ENCODE measurements at regions not wholly inside any gene's neighbourhood (a gene's known extent, or its start where the extent isn't known, plus 50 kb on each side); places are given as distances from the start of the nearest gene placed in this dataset.
"Not testable (repeated sequence)": the region's sequence is repeated elsewhere in the genome, so short reads cannot be mapped to it uniquely, and the experiment has no call there.

DNA sequence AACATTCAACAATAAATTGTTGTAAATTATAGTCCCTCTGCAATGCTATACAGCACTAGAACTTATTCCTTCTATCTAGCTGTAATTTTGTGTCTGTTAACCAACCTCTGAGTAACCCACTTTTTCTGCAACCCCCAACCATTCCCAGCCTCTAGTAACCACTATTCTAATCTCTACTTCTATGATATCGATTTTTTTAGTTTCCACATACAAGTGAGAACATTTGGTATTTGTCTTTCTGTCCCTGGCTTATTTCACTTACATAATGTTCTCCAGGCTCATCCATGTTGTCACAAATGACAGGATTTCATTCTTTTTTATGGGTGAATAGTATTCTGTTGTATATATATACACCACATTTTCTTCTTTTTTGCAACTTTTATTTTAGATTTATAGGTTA is 147.6 kb downstream of the MAIP1 start:
- no peak for DNase-seq (ENCODE audit: low read depth)

DNA sequence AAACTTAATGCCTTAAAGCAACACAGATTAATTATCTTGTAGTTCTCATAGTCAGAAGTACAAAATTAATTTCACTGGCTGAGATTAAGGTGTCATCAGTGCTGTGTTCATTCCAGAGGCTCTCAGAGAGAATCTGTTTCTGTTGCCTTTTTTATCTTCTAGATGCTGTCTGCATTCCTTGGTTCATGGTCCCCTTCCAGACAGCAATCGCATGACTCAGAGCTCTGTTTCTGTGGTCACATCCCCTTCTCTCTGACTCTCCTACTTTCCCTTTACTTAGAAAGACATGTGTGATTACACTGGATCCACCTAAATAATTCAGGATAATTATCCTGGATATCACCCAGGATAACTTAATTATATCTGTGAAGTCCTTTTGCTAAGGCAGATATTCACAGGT is 148.6 kb downstream of the MAIP1 start:
- peak; percentile 14 for DNase-seq (ENCODE audit: low read depth)

DNA sequence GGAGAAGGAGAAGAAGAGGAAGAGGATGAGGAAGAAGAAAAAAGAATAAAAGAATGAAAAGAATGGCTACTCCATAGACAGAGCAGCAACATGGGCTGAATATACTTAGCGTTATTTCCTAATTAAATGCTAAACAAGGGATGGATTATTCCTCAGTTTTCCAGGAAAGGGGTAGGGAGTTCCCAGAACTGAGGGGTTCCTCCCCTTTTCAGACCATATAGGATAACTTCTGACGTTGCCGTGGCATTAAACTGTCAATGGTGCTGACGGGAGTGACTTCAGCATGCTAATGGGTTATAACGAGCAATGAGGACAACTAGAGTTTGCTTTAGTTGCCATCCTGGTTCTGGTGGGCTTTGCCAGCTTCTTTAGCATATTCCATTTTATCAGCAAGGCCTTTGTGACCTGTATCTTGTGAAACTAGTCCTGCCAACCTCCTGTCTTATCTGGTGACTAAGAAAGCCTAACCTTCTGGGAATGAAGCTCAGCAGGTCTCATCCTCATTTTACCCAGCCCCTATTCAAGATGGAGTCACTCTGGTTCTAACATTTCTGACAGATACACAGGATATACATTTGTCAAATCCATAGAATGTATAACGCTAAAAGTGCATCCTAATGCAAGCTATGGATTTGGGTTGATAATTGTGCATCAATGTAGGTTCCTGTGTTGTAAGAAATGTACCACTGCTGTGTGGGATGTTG is 152.3 kb downstream of the MAIP1 start:
- DNase-seq (ENCODE audit: low read depth), result no peak

DNA sequence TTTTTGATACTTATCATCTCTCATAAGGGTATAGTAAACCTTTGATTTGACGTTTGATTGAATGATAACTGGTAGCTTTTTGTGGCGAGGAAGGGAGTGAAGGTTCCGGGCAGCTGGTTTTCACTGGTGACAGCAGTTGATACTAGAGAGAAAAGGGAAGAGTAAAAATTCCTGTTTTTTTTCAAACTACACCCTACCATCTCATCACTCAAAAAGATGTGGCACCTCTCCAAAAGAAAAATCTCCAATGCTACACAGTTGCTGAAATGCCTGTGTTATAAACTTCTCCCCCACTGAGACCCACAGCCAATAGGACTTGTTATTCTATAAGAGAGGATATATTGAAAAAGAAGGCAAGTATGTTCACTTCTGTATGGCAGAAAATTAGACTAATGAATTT is 154.0 kb downstream of the MAIP1 start:
- DNase-seq (ENCODE audit: low read depth), result no peak

DNA sequence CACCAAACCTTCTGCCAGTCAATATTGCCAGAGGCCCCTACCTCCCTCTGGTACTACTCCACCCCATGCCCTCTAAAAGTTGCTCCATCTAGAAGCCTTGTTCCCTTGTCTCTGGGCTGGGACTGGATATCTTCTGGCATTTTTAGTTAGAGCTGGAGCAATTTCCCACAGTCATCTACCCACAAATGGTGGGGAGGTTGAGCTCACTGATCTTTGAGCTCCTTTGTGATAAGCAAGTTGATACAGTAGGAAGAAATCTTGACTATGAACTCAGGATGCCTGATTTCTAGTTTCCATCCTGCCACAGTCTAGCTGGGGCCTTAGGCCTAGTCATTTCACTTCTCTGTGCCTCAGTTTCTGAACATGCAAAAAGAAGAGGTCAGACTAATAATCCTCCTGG is 155.0 kb downstream of the MAIP1 start:
- DNase-seq (ENCODE audit: low read depth), result no peak

DNA sequence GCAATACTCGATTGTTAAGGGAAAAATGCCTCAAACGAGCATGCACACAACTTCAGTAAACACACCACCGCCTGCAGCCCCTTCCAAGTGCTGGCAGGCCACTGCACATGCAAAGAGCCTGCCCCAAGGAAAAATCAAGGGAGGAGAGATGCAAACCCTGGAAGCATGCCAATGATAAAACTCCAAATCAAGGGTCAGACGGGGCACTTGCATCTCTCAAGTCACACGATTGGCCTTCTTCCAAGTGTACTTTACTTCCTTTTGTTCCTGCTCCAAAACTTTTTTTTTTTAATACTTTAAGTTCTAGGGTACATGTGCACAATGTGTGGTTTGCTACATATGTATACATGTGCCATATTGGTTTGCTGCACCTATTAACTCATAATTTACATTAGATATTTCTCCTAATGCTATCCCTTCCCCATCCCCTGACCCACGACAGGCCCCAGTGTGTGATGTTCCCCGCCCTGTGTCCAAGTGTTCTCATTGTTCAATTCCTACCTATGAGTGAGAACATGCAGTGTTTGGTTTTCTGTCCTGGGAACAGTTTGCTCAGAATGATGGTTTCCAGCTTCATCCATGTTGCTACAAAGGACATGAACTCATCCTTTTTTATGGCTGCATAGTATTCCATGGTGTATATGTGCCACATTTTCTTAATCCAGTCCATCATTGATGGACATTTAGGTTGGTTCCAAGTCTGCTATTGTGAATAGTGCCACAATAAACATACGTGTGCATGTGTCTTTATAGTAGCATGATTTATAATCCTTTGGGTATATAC is 157.8 kb downstream of the MAIP1 start:
- not testable (repeated sequence) for DNase-seq (ENCODE audit: low read depth)

DNA sequence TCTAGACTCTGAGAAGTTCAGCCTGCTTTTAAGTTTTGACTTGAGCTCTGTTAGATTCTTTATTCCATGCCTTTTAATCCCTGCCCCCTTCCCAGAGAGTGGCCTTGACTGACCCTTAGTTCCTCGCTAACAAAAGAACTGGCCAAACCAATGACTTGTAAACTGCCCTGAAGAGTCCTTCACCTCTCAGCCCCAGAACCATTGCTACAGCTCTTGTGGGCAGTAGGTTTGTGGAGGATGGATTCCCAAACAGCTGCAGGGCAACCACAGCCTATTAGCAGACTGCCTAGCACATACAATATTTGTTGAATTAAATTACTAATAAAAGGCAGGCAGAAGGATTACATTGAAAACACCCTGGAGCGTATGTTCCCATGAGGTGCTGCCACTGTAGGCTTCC is 163.9 kb downstream of the MAIP1 start:
- DNase-seq (ENCODE audit: low read depth), result no peak

DNA sequence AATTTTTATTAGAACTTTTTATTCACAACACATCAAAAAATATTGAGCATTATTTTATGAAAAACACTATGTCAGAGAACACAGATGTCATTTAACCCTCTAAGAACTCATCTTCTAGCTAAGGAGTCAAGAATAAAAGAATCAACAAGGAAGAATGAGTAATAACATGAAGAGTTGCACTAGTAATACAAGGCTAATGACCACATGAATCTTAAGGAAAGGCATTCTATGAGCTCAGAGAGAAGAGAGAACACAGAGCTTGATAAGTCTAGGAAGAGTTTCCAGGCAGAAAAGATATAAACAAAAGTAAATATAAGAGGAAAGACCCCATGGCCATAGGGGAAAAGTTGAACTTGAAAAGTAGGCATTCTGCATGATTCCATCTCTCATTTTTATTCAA is 166.5 kb downstream of the MAIP1 start:
- no peak for DNase-seq (ENCODE audit: low read depth)

DNA sequence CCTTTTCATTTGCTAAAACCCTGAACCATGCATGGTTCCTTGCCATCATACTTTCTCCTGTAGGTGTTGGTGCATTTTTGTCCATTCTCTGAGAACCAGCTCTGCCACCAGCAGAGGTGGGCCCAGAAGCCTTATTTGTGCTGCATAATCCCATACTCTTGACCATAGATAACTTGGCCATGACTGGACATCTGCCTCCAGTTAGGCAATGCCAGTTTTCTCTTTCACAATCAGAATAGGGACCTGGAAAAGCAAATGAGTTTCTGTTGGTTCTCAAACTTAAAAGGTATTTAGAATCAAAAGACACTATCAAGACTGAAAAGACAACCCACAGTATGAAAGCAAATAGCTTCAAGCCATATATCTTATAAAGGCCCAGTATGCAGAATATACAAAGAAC is 167.3 kb downstream of the MAIP1 start:
- DNase-seq (ENCODE audit: low read depth), result no peak

DNA sequence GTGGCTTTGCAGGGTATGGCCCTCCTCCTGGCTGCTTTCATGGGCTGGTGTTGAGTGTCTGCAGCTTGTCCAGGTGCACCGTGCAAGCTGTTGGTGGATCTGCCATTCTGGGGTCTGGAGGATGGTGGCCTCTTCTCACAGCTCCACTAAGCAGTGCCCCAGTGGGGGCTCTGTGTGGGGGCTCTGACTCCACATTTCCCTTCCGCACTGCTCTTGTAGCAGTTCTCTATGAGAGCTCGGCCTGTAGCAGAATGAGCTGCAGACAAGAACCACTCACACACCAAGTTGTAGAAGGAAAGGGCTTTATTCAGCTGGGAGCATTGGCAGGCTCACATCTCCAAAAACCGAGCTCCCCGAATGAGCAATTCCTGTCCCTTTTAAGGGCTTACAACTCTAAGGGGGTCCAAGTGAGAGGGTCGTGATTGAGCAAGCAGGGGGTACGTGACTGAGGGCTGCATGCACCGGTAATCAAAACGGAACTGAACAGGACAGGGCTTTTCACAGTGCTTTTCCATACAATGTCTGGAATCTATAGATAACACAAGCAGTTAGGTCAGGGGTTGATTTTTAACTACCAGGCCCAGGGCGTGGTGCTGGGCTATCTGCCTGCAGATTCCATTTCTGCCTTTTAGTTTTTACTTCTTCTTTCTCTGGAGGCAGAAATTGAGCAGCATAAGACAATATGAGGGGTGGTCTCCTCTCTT is 169.4 kb downstream of the MAIP1 start:
- not testable (repeated sequence) for DNase-seq (ENCODE audit: low read depth)

DNA sequence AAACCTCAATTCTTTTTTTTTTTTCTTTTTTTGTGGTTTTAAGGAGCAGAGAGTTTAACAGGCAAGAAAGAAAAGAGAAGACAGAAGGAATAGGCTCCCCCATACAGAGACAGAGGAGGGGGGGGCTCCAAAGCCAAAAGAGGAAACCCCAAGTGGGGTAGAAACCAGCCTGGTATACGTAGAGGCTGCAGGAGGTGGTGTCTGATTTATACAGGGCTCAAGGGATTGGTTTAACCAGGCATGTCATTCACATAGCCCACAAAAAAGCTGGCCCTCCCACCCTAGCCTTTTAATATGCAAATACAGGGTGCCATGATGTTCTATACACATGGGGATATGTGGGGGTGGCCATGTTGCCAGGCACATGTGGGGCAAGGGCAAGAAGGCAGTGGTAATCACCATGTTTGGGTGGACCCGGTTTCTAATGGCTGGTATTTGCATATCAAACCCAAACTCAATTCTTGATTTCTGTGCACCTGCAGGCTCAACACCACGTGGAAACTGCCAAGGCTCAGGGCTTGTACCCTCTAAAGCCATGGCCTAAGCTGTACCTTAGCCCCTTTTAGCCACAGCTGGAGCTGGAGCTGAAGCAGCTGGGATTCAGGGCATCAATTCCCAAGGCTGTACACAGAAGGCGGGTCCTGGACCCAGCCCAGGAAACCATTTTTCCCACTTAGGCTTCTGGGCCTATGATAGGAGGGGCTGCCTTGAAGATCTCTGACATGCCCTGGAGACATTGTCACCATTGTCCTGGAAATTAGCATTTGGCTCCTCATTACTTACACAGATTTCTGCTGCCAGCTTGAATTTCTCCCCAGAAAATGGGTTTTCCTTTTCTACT is 170.3 kb downstream of the MAIP1 start:
- no peak for DNase-seq (ENCODE audit: low read depth)

DNA sequence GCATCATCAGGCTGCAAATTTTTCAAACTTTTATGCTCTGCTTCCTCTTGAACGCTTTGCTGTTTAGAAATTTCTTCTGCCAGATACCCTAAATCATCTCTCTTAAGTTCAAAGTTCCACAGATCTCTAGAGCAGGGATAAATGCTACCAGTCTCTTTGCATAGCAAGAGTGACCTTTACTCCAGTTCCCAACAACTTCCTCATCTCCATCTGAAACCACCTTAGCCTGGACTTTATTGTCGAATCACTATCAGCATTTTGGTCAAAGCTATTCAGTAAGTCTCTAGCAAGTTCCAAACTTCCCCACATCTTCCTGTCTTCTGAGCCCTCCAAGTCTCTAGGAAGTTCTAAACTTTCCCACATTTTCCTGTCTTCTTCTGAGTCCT is 170.9 kb downstream of the MAIP1 start:
- not testable (repeated sequence) for DNase-seq (ENCODE audit: low read depth)

DNA sequence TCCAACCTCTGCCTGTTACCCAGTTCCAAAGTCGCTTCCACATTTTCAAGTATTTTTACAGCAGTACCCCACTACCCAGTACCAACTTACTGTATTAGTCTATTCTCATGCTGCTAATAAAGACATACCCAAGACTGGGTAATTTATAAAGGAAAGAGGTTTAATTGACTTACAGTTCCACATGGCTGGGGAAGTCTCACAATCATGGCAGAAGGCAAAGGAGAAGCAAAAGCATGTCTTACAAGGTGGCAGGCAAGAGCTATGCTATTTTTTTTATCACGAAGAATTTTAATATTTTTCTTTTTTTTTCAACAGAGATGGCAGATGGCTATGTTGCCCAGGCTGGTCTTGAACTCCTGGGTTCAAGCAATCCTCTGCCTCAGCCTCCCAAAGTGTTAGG is 171.3 kb downstream of the MAIP1 start:
- not testable (repeated sequence) for DNase-seq (ENCODE audit: low read depth)

DNA sequence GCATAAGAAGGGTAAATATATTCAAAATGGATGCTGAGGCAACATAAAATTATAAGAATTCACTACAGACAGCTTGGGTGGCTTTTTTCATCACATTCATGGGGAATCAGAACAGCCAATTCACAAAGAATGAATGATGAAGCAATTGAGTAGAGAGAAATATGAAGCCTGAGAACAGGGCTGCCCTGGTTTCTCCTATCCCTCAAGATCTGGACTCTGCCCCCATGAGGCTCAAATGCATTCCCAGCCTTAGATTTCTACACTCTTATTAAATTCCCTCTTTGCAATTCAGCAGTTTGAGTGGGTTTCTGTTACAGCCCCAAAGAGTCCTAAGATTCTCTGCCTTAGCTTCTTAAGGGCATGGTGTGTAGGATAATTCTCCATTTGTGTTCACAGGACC is 172.5 kb downstream of the MAIP1 start:
- DNase-seq (ENCODE audit: low read depth), result no peak

DNA sequence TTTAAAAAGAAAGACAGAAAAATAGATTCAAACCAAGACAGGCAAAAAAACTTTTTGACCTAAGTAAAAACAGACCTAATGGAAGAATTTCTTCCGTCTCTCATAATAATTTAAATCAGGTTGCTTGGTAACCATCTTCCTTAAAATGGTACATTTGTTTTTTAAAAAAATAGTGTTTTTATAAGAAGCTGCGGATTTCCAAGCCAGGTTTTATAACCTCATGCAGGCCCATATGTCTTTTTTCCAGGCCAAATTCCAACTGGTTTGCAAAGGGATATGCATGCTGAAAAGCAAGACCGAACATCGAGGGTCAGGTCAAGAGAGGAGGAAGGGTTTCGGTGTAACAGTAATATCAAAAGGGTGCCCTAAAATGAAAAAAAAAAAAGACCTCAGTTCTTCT is 172.9 kb downstream of the MAIP1 start:
- DNase-seq (ENCODE audit: low read depth), result no peak

DNA sequence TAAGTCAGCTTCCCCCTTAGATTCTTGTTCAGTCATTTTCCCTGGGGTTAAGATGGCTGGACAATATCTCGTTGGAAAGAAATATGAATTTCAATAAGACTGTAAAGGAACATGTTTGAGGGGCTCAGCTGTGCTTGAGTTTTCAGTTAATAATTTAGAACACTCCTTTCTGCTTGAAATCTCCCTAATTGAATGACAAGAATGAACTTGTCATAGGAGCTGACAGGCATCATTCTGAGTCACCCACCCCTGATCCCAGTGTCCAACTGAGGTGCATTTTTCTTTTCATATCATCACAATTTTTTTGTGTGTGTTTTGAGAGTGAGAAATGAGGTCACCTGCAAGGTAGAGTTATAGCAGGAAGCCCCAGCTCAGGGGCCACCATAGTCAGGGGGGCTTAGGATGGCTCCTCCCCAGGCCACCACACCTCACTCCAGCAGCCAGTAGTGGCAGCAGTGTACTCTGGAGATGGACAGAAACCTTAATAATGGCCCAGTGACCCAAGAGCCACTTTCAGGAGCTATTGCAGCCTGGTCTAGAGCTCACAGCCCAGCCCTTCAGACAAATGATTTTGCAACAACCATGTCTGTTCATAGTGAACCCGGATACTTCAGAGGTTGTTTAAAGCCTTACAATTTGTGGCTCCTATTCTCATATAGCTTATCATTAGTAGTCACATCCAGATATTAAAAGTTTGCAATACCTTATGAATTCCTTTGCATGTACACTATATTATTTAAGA is 174.5 kb downstream of the MAIP1 start:
- no peak for DNase-seq (ENCODE audit: low read depth)

DNA sequence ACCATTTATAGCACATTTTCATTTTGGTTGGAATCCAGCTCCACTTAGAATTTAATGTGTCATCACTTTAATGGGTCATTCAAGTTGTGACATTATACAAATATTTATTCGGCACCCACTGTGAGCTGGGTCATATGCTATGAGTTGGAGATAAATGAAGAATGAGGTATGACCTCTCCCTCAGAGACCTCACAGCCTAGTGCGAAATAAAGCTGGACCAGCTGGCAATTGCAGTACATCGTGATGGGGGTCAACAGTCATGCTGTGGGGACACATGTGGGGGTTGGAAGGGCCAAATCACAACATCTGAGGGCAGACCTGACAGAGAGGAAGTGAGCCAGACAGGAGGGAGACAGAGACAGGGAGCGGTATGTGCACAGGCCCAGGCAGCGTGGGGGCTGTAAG is 175.4 kb downstream of the MAIP1 start:
- DNase-seq (ENCODE audit: low read depth), result no peak

DNA sequence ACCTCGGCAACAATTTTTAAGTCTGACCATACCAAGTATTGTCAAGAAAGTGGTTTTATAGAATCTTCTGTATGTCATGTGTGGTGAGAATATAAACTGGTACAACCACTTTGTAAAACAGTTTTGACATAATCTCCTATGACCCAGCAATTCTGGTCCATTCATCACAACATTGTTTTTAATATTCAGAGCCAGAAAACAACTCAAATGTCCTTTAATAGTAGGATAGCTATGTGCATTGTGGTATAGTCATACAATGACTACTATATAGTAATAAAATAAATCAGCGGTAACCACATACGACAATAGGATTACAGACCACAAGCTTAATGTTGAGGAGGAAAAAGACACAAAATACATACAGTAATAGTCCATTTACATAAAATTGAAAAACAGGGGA is 175.2 kb upstream of the SPATS2L start:
- no peak for DNase-seq (ENCODE audit: low read depth)

DNA sequence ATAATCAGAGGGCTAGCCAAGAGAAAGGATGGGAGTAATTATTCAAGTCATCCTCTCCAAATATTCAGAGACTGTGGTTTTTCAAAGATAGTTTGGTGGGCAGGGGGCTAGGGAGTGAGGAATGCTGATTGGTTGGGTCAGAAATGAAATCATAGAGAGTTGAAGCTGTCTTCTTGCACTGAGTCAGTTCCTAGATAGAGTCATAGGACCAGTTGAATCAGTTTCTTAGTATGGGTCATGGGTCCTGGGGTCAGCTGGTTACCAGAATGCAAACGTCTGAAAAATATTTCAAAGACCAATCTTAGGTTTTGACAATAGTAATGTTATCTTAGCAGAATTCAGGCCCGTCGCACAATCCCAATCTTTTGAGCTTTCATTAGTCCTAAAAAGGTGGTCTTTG is 171.4 kb upstream of the SPATS2L start:
- DNase-seq (ENCODE audit: low read depth), result no peak

DNA sequence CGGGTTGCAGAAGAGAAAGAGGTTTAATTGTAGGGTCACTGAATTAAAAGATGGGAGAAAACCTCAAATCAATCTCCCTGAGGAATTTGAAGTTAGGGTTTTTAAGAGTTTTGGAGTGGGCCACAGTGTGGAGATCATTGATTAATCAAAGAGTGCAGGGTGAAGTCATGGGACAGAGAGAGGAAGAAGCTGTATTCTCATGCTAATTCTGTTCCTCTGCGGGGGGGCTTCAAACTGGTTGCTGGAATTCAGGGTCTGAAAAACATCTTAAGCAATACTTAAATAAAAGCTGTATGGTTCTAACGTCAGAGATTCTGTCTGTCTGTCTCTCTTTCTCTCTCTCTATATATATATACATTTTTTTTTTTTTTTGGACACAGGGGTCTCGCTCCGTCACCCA is 169.8 kb upstream of the SPATS2L start:
- DNase-seq (ENCODE audit: low read depth), result no peak

DNA sequence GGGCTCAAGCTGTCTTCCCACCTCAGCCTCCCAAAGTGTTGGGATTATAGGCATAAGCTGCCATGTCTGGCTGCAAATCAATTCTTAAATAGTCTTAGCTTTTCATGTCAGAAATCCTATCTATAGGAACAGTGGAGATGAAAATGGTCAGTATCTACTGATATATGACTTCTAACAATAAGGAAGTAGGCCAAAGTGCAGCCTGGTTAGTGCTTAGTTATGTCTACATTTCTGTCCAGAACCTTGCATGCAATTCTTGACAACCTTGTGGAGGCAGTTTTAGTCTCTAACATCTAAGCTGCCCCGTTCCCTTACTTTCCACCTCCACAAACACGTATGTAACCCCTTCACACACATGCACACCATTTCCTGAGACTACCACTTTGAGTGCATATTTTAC is 169.2 kb upstream of the SPATS2L start:
- no peak for DNase-seq (ENCODE audit: low read depth)

DNA sequence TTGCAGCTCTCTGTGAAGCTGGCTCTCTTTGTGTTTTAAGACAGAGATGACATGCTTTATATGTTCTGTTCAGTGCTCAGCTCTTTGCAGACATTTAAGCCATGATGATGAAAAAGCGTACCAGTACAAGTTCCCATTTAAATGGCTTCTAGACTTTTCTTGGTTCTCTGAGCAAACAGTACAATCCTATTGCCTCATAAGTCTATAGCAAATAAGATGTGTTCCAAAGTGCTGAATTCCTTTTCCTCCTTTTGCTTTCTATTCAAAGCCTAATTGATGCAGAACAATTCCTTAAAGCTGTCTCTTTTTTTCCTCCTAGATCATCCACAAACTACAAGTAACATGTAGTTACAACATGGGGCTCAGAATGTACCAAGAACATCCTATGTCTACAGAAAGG is 168.8 kb upstream of the SPATS2L start:
- DNase-seq (ENCODE audit: low read depth), result no peak
